ENCODE measurements at regions not wholly inside any gene's neighbourhood (a gene's known extent, or its start where the extent isn't known, plus 50 kb on each side); places are given as distances from the start of the nearest gene placed in this dataset.

DNA sequence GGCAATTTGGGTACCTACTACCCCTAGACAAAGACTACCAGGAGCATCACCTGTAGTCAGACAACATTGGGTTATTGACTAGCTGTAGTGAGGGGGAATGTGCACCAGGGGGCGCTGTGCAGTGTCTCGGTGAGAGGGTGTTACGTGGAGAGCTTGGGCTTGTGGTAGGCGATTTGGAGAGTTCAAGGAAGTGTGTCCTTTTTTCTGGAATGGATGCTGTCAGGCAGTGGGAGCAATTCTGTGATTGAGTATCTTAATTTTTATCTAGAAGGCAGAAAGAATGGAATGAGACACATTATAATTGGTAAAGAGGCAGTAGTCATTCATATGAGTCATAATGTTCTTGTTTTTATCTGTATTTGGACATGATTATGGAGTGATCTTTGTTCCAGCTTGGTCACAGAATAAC lies 187.7 kb downstream of the GALC start:
- no peaks in the 10 kb centered on the region for H3K4me1 ChIP-seq (ENCODE audit: control insufficient read depth in 2 of 2, insufficient read depth in 2 of 2, low read length in 2 of 2)
- peak in 5 of 9 donors; percentile 2 to 26 (median 14) for DNase-seq (ENCODE audit: low read depth in 6 of 9, low spot score in 9 of 9)
- H3K4me3 ChIP-seq (ENCODE audit: low read length in 2 of 2): no peak overlapping the region
- no peaks in the 10 kb centered on the region for H3K9me3 ChIP-seq (ENCODE audit: control insufficient read depth in 2 of 2, insufficient read depth in 1 of 2, low read length in 1 of 2)
- no peak overlapping the region for H3K27ac ChIP-seq (ENCODE audit: low read depth in 1 of 2, low read length in 1 of 2)
- no peaks in the 10 kb centered on the region for H3K36me3 ChIP-seq (ENCODE audit: control insufficient read depth in 2 of 2, insufficient read depth in 2 of 2, low read length in 1 of 2)
- WGBS: 4% methylated on average over 4 of the region's 4 CpGs
- H3K27me3 ChIP-seq (ENCODE audit: control insufficient read depth in 2 of 2, insufficient read depth in 1 of 2, low read length in 1 of 2): no peaks in the 10 kb centered on the region

DNA sequence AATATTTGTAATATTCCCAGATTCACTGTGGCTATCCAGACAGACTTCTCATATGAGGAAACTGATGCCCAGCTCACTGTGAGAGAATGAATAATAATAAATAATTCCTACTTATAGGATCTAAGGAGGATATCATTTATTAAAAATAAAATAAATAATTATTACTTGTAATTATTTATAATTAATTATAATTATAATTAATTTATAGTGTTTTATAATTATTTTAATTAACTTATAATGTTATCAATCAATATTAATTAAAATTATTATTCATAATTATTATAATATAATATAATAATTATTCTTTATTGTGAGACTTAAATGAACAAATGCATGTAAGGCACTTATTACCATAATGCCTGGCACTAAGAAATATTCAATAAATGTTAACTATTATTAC lies 192.8 kb downstream of the GALC start:
- no peak overlapping the region for H3K4me3 ChIP-seq (ENCODE audit: low read length in 2 of 2)

DNA sequence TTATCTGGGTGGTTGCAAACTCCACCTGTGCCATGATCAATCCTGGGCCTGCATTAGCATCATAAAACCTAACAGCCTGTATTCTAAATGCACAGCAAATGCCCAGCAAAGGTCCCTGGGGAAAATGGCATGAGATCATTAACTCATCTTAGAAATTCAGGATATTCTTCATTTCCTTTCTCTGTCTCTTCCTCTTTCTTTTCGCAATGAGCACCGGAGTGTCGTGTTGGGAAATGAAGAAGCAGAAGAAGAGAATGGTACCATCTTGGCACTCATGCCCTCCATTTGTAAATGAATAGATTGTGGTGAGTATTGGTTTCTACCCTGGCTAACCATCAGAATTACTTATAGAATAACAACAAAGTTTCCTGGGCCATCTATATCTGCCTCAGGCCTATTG lies 193.6 kb downstream of the GALC start:
- Histone ChIP-seq H3K9me3 (ENCODE audit: control insufficient read depth in 2 of 2, insufficient read depth in 1 of 2, low read length in 1 of 2) (no peaks in the 10 kb centered on the region), H3K4me3 (ENCODE audit: low read length in 2 of 2) (no peak overlapping the region), H3K27me3 (ENCODE audit: control insufficient read depth in 2 of 2, insufficient read depth in 1 of 2, low read length in 1 of 2) (no peaks in the 10 kb centered on the region), H3K4me1 (ENCODE audit: control insufficient read depth in 2 of 2, insufficient read depth in 2 of 2, low read length in 2 of 2) (no peaks in the 10 kb centered on the region), H3K27ac (ENCODE audit: low read depth in 1 of 2, low read length in 1 of 2) (no peak overlapping the region), H3K36me3 (ENCODE audit: control insufficient read depth in 2 of 2, insufficient read depth in 2 of 2, low read length in 1 of 2) (no peaks in the 10 kb centered on the region)
- DNase-seq (ENCODE audit: low read depth in 6 of 9, low spot score in 9 of 9): no peak
- 81% methylated on average over 3 of the region's 3 CpGs for WGBS

More for the DNA sequence above, 192.8 kb downstream of the GALC start:
- H3K4me1 ChIP-seq (ENCODE audit: control insufficient read depth in 2 of 2, insufficient read depth in 2 of 2, low read length in 2 of 2): no peaks in the 10 kb centered on the region
- H3K36me3 ChIP-seq (ENCODE audit: control insufficient read depth in 2 of 2, insufficient read depth in 2 of 2, low read length in 1 of 2): no peaks in the 10 kb centered on the region
- no peaks in the 10 kb centered on the region for H3K27me3 ChIP-seq (ENCODE audit: control insufficient read depth in 2 of 2, insufficient read depth in 1 of 2, low read length in 1 of 2)
- no peaks in the 10 kb centered on the region for H3K9me3 ChIP-seq (ENCODE audit: control insufficient read depth in 2 of 2, insufficient read depth in 1 of 2, low read length in 1 of 2)
- no peak overlapping the region for H3K27ac ChIP-seq (ENCODE audit: low read depth in 1 of 2, low read length in 1 of 2)
- DNase-seq (ENCODE audit: low read depth in 6 of 9, low spot score in 9 of 9): no peak

DNA sequence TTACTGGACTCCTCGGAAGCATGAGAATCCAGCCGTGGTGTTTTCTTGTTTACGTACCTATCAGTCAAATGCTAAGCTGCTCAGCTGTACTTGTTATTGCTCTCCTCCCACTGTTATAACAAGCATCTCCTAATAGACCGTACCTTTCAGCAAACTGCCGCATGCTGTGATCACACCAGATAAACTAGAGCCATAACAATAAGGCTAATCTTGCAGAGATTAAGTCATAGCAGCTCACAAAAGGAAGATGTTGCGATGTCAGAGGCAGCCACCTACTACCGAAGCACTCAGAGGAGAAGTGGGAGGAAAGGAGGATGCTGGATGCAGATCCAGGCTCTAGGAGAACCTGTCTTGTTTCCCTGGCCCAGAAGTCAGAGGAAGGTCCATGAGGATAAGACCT lies 196.0 kb downstream of the GALC start:
- DNase-seq (ENCODE audit: low read depth in 6 of 9, low spot score in 9 of 9): no peak
- Histone ChIP-seq H3K27me3 (ENCODE audit: control insufficient read depth in 2 of 2, insufficient read depth in 1 of 2, low read length in 1 of 2) (no peaks in the 10 kb centered on the region), H3K9me3 (ENCODE audit: control insufficient read depth in 2 of 2, insufficient read depth in 1 of 2, low read length in 1 of 2) (no peaks in the 10 kb centered on the region), H3K4me3 (ENCODE audit: low read length in 2 of 2) (no peak overlapping the region), H3K27ac (ENCODE audit: low read depth in 1 of 2, low read length in 1 of 2) (no peak overlapping the region), H3K4me1 (ENCODE audit: control insufficient read depth in 2 of 2, insufficient read depth in 2 of 2, low read length in 2 of 2) (no peaks in the 10 kb centered on the region), H3K36me3 (ENCODE audit: control insufficient read depth in 2 of 2, insufficient read depth in 2 of 2, low read length in 1 of 2) (no peaks in the 10 kb centered on the region)
- 76% methylated on average over 7 of the region's 7 CpGs for WGBS

DNA sequence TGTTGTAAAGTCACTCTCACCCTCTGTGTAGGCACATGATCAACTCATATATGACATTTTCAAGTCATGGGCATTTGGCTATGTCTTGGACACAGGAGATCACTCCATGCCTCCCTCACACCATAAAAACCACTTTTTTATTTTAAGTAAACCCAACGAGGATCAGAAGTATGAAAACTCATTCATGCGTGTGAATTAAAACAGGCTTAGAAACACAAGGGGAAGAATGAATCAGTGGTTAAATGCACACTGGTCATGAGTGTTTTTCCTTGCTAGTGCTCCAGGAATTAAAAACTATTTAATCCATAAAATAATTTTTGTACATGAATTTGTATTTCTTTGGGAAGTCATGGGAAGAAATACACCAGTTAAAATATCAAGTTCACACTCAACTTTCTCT lies 198.4 kb downstream of the GALC start:
- Histone ChIP-seq H3K4me3 (ENCODE audit: low read length in 2 of 2) (no peak overlapping the region), H3K9me3 (ENCODE audit: control insufficient read depth in 2 of 2, insufficient read depth in 1 of 2, low read length in 1 of 2) (no peaks in the 10 kb centered on the region), H3K27ac (ENCODE audit: low read depth in 1 of 2, low read length in 1 of 2) (no peak overlapping the region), H3K4me1 (ENCODE audit: control insufficient read depth in 2 of 2, insufficient read depth in 2 of 2, low read length in 2 of 2) (no peaks in the 10 kb centered on the region), H3K27me3 (ENCODE audit: control insufficient read depth in 2 of 2, insufficient read depth in 1 of 2, low read length in 1 of 2) (no peaks in the 10 kb centered on the region), H3K36me3 (ENCODE audit: control insufficient read depth in 2 of 2, insufficient read depth in 2 of 2, low read length in 1 of 2) (no peaks in the 10 kb centered on the region)
- 95% methylated on average over 2 of the region's 2 CpGs for WGBS
- DNase-seq (ENCODE audit: low read depth in 6 of 9, low spot score in 9 of 9): no peak

DNA sequence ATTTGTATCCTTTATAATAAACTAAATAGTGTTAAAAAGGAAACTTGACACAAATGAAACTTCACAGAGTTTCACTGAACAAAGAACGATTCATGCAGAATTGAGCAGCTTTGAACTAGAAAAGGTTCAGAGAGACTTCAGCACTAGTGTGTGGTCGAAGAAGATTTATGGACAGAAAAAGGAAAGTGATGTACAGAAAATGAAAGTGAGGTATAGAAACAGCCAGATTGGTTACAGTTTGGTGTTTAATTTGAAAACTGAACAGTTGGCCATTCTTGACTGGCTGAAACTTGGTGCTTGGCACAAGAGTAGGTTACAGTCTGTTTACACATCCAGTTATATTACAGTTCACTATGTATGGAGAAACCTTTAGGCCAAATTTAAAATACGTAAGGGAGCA lies 207.1 kb downstream of the GALC start:
- Histone ChIP-seq H3K27ac (ENCODE audit: low read depth in 1 of 2, low read length in 1 of 2) (no peak overlapping the region), H3K36me3 (ENCODE audit: control insufficient read depth in 2 of 2, insufficient read depth in 2 of 2, low read length in 1 of 2) (no peaks in the 10 kb centered on the region), H3K9me3 (ENCODE audit: control insufficient read depth in 2 of 2, insufficient read depth in 1 of 2, low read length in 1 of 2) (peaks cover 0 to 7% of the 10 kb centered on the region in 2 donors)

DNA sequence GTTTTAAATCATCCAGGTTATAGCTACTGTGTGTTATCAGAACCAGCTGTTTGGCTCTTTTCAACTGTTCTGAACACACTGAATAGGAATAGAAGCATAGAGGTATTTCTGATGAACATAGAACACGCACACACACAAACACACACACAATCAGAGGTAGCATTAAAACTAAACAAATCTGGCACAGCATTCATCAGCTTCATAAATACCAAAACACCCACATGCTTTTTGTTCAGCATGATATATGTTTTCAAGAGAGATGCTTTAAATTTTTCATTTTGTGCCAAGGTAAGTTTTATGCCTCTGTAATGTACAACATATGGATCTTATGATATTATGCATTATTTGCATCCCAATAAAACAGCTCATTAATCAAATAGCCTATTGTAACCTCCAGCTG lies 208.6 kb downstream of the GALC start:
- no peaks in the 10 kb centered on the region for H3K36me3 ChIP-seq (ENCODE audit: control insufficient read depth in 2 of 2, insufficient read depth in 2 of 2, low read length in 1 of 2)
- no peaks in the 10 kb centered on the region for H3K27me3 ChIP-seq (ENCODE audit: control insufficient read depth in 2 of 2, insufficient read depth in 1 of 2, low read length in 1 of 2)
- DNase-seq (ENCODE audit: low read depth in 6 of 9, low spot score in 9 of 9): no peak
- WGBS: 86% methylated on average over 1 of the region's 1 CpG
- no peak overlapping the region for H3K27ac ChIP-seq (ENCODE audit: low read depth in 1 of 2, low read length in 1 of 2)
- H3K4me3 ChIP-seq (ENCODE audit: low read length in 2 of 2): no peak overlapping the region
- H3K9me3 ChIP-seq (ENCODE audit: control insufficient read depth in 2 of 2, insufficient read depth in 1 of 2, low read length in 1 of 2): peaks cover 0 to 8% of the 10 kb centered on the region in 2 donors
- no peaks in the 10 kb centered on the region for H3K4me1 ChIP-seq (ENCODE audit: control insufficient read depth in 2 of 2, insufficient read depth in 2 of 2, low read length in 2 of 2)

More for the DNA sequence above, 207.1 kb downstream of the GALC start:
- DNase-seq (ENCODE audit: low read depth in 6 of 9, low spot score in 9 of 9): no peak
- Histone ChIP-seq H3K27me3 (ENCODE audit: control insufficient read depth in 2 of 2, insufficient read depth in 1 of 2, low read length in 1 of 2) (no peaks in the 10 kb centered on the region), H3K4me3 (ENCODE audit: low read length in 2 of 2) (no peak overlapping the region), H3K4me1 (ENCODE audit: control insufficient read depth in 2 of 2, insufficient read depth in 2 of 2, low read length in 2 of 2) (no peaks in the 10 kb centered on the region)
- WGBS: 92% methylated on average over 3 of the region's 3 CpGs

DNA sequence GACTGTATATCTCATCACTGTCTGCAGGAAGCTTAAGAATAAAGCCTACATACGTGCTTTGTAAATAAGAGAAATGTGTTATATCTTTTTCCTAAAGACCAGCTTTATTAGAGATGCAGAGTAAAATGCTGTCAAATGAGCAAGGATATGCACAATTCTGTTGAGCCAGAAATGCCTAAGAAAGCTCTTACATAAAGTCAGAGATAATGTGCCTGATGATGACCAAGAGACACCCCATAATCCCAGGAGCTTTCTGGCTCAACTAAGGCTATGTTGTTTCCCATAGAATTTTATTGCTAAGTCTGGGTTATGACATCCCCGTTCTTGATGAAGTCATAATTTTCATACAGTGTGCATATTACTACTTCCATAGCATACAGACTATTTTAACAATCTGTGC lies 209.9 kb downstream of the GALC start:
- no peak for DNase-seq (ENCODE audit: low read depth in 6 of 9, low spot score in 9 of 9)

DNA sequence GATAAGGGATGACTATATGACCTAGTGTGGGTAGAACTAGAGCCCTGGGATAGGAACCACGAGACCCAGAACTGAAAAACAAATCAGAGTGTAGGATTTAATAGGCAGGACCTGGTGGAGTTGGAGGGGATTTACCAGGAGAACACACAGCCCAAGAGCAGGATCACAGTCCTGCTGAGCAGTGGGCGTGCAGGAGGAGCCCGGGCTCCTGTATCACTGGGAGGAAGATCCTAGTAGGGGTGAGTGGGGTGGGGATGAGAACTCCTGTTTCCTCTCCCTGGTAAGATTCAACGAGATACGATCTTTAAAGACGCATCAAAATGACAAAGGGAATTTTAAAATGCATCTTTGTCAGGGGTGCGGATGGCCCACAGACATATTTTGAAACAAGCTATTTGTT lies 220.1 kb downstream of the GALC start:
- no peaks in the 10 kb centered on the region for H3K36me3 ChIP-seq (ENCODE audit: control insufficient read depth in 2 of 2, insufficient read depth in 2 of 2, low read length in 1 of 2)
- no peak for DNase-seq (ENCODE audit: low read depth in 6 of 9, low spot score in 9 of 9)
- 77% methylated on average over 7 of the region's 7 CpGs for WGBS
- H3K27ac ChIP-seq (ENCODE audit: low read depth in 1 of 2, low read length in 1 of 2): no peak overlapping the region
- H3K4me1 ChIP-seq (ENCODE audit: control insufficient read depth in 2 of 2, insufficient read depth in 2 of 2, low read length in 2 of 2): no peaks in the 10 kb centered on the region
- H3K27me3 ChIP-seq (ENCODE audit: control insufficient read depth in 2 of 2, insufficient read depth in 1 of 2, low read length in 1 of 2): no peaks in the 10 kb centered on the region
- H3K9me3 ChIP-seq (ENCODE audit: control insufficient read depth in 2 of 2, insufficient read depth in 1 of 2, low read length in 1 of 2): no peaks in the 10 kb centered on the region
- H3K4me3 ChIP-seq (ENCODE audit: low read length in 2 of 2): no peak overlapping the region

More for the DNA sequence above, 209.9 kb downstream of the GALC start:
- peaks cover 0 to 8% of the 10 kb centered on the region in 2 donors for H3K9me3 ChIP-seq (ENCODE audit: control insufficient read depth in 2 of 2, insufficient read depth in 1 of 2, low read length in 1 of 2)
- 94% methylated on average over 2 of the region's 2 CpGs for WGBS
- no peaks in the 10 kb centered on the region for H3K4me1 ChIP-seq (ENCODE audit: control insufficient read depth in 2 of 2, insufficient read depth in 2 of 2, low read length in 2 of 2)
- H3K27ac ChIP-seq (ENCODE audit: low read depth in 1 of 2, low read length in 1 of 2): no peak overlapping the region
- no peak overlapping the region for H3K4me3 ChIP-seq (ENCODE audit: low read length in 2 of 2)
- H3K36me3 ChIP-seq (ENCODE audit: control insufficient read depth in 2 of 2, insufficient read depth in 2 of 2, low read length in 1 of 2): no peaks in the 10 kb centered on the region
- H3K27me3 ChIP-seq (ENCODE audit: control insufficient read depth in 2 of 2, insufficient read depth in 1 of 2, low read length in 1 of 2): no peaks in the 10 kb centered on the region

DNA sequence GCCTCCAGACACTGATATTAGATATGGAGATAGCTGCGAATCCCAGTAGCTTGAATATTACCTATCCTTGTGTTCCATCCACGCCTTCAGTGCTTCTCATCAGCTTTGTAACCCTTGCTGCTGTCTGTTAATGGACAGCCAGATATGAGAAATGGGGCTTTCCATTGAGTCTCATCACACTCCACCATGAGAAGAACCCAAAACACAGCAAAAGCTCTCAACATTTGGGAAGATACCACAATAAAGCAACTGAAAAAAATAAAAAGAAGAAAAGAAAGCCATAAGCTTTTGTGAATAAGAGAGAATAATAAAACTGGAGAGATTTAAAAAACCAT lies 225.4 kb downstream of the GALC start:
- H3K9me3 ChIP-seq (ENCODE audit: control insufficient read depth in 2 of 2, insufficient read depth in 1 of 2, low read length in 1 of 2): no peaks in the 10 kb centered on the region
- 92% methylated on average over 2 of the region's 2 CpGs for WGBS
- no peak for DNase-seq (ENCODE audit: low read depth in 6 of 9, low spot score in 9 of 9)
- no peak overlapping the region for H3K27ac ChIP-seq (ENCODE audit: low read depth in 1 of 2, low read length in 1 of 2)
- no peak overlapping the region for H3K4me3 ChIP-seq (ENCODE audit: low read length in 2 of 2)
- no peaks in the 10 kb centered on the region for H3K4me1 ChIP-seq (ENCODE audit: control insufficient read depth in 2 of 2, insufficient read depth in 2 of 2, low read length in 2 of 2)
- no peaks in the 10 kb centered on the region for H3K27me3 ChIP-seq (ENCODE audit: control insufficient read depth in 2 of 2, insufficient read depth in 1 of 2, low read length in 1 of 2)
- H3K36me3 ChIP-seq (ENCODE audit: control insufficient read depth in 2 of 2, insufficient read depth in 2 of 2, low read length in 1 of 2): no peaks in the 10 kb centered on the region

All from thymus (tissue), 11 donors.